Hepatocyte (in vitro differentiated cells): ENCODE measurements at regions not wholly inside any gene's neighbourhood (a gene's known extent, or its start where the extent isn't known, plus 50 kb on each side); places are given as distances from the start of the nearest gene placed in this dataset.

ENCODE experiments used
- EZH2phosphoT487 ChIP-seq: fragments of 200-600 bp; sonication (generic); IDR thresholded peaks from one replicate; pipeline ENCODE4 v1.6.1; 2018; ENCODE audit warnings: antibody characterized with exemption, mild to moderate bottlenecking, low read depth, moderate library complexity; ENCODE audit not compliant: unreplicated experiment, severe bottlenecking
- TF ChIP-seq, protein P1 (sequence below): fragments of 200-600 bp; sonication (generic); IDR thresholded peaks from 2 replicates; pipeline ENCODE4 v1.5.1; 2016; ENCODE audit warnings: antibody characterized with exemption, mild to moderate bottlenecking; ENCODE audit not compliant: poor library complexity

DNA sequence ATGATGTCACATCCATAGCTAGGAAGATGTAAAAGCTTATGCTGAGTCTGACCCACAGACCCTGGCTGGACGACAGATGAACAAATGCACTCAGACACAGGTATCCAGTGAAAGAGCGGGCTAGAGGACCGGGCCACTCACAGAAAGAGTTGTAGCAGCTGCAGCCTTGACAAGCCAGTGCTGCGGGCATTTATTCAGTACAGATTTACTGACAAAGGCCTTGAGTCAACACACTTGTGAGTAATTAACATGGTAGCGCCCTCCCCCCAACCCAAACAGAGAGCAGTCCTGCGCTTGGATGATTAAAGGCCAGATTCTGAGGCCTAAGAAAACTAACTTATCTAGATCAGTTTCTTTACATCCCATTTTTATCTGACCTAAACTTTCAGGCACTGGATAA is 244.6 kb downstream of the SPANXN4 start:
- TF ChIP-seq EZH2phosphoT487, result no peak
- TF ChIP-seq, protein P1, sequence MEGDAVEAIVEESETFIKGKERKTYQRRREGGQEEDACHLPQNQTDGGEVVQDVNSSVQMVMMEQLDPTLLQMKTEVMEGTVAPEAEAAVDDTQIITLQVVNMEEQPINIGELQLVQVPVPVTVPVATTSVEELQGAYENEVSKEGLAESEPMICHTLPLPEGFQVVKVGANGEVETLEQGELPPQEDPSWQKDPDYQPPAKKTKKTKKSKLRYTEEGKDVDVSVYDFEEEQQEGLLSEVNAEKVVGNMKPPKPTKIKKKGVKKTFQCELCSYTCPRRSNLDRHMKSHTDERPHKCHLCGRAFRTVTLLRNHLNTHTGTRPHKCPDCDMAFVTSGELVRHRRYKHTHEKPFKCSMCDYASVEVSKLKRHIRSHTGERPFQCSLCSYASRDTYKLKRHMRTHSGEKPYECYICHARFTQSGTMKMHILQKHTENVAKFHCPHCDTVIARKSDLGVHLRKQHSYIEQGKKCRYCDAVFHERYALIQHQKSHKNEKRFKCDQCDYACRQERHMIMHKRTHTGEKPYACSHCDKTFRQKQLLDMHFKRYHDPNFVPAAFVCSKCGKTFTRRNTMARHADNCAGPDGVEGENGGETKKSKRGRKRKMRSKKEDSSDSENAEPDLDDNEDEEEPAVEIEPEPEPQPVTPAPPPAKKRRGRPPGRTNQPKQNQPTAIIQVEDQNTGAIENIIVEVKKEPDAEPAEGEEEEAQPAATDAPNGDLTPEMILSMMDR, result no peak
